PC-3 (cell line): ENCODE measurements at regions not wholly inside any gene's neighbourhood (a gene's known extent, or its start where the extent isn't known, plus 50 kb on each side); places are given as distances from the start of the nearest gene placed in this dataset.

Experiments used
- ATAC-seq: fragments of 200-7000 bp; cut with Tn5 transposase; 2 replicates; pipeline ENCODE4 v1.9.1; 2020; ENCODE audit warnings: mild to moderate bottlenecking, moderate library complexity
- BruUV-seq: library from RNA; stranded (reverse); fragments of 400-500 nt; replicated peaks from 2 replicates; lab custom pipeline; 2021; lab: Mats Ljungman, UMichigan
- CTCF ChIA-PET: fragments of 300-600 bp; sonication (Branson Sonifier 250); formaldehyde crosslinking; loops from one replicate; lab custom pipeline; 2022; ENCODE audit warnings: antibody characterized with exemption; lab: Charles Lee
- POLR2A ChIA-PET: fragments of 300-600 bp; sonication (Branson Sonifier 250); formaldehyde crosslinking; loops from one replicate; lab custom pipeline; 2022; ENCODE audit warnings: antibody characterized with exemption; ENCODE audit not compliant: unreplicated experiment; lab: Charles Lee
- DNase-seq: peaks from one replicate; pipeline ENCODE4 v3.0.0-alpha.2; 2015
- H2AFZ ChIP-seq: fragments of 300-600 bp; sonication (generic); 2 replicates; pipeline ENCODE4 v1.6.0; 2016; ENCODE audit warnings: antibody characterized with exemption, low read length
- H3F3A ChIP-seq: fragments of 300-600 bp; sonication (generic); one replicate; pipeline ENCODE4 v1.6.0; 2017; ENCODE audit warnings: antibody characterized with exemption, low read length, control low read depth, mild to moderate bottlenecking; ENCODE audit not compliant: unreplicated experiment
- H3K27ac ChIP-seq: fragments of 300-600 bp; sonication (generic); 2 replicates; pipeline ENCODE4 v1.5.1; 2016; ENCODE audit warnings: mild to moderate bottlenecking, low read length
- H3K27me3 ChIP-seq: fragments of 300-600 bp; sonication (generic); 2 replicates; pipeline ENCODE4 v1.6.1; 2016; ENCODE audit warnings: low read length, mixed read lengths
- H3K36me3 ChIP-seq: fragments of 300-600 bp; sonication (generic); 2 replicates; pipeline ENCODE4 v1.6.1; 2016; ENCODE audit warnings: low read depth, mixed run types, low read length, mixed read lengths
- H3K4me1 ChIP-seq: fragments of 300-600 bp; sonication (generic); 2 replicates; pipeline ENCODE4 v1.5.1; 2016; ENCODE audit warnings: low read length; ENCODE audit not compliant: insufficient read depth
- H3K4me2 ChIP-seq: fragments of 300-600 bp; sonication (generic); 2 replicates; pipeline ENCODE4 v1.6.0; 2016; ENCODE audit warnings: low read length
- H3K4me3 ChIP-seq: fragments of 300-600 bp; sonication (generic); 2 replicates; pipeline ENCODE4 v1.5.1; 2016; ENCODE audit warnings: mild to moderate bottlenecking, low read length, mixed read lengths
- H3K79me2 ChIP-seq: fragments of 300-600 bp; sonication (generic); 2 replicates; pipeline ENCODE4 v1.6.1; 2017; ENCODE audit warnings: low read length, mixed read lengths
- H3K9ac ChIP-seq: fragments of 300-600 bp; sonication (generic); 2 replicates; pipeline ENCODE4 v1.6.0; 2016; ENCODE audit warnings: mild to moderate bottlenecking, low read length
- H3K9me2 ChIP-seq: fragments of 300-600 bp; sonication (generic); replicated peaks from 2 replicates; pipeline ENCODE4 v1.6.1; 2016; ENCODE audit warnings: mixed run types, low read length, mixed read lengths
- H3K9me3 ChIP-seq: fragments of 300-600 bp; sonication (generic); 2 replicates; pipeline ENCODE4 v1.6.1; 2016; ENCODE audit warnings: low read length, mixed read lengths
- H4K20me1 ChIP-seq: fragments of 300-600 bp; sonication (generic); 2 replicates; pipeline ENCODE4 v1.6.1; 2016; ENCODE audit warnings: low read length, mixed read lengths
- EZH2 ChIP-seq: fragments of 300-600 bp; sonication (generic); IDR thresholded peaks from one replicate; pipeline ENCODE4 v1.6.1; 2017; ENCODE audit warnings: antibody characterized with exemption, mild to moderate bottlenecking, low read length; ENCODE audit not compliant: unreplicated experiment
- EZH2phosphoT487 ChIP-seq: fragments of 300-600 bp; sonication (generic); IDR thresholded peaks from 2 replicates; pipeline ENCODE4 v1.6.1; 2018; ENCODE audit warnings: mild to moderate bottlenecking, antibody characterized with exemption, low read length, borderline replicate concordance
- intact Hi-C: fragments of 100-400 bp; cut with micrococcal nuclease; formaldehyde crosslinking; loops from 2 replicates; pipeline ENCODE4 v1.9.0; 2023
- TF ChIP-seq, protein P1 (sequence below): fragments of 300-600 bp; sonication (generic); conservative IDR thresholded peaks from 2 replicates; pipeline ENCODE4 v1.5.1; 2017; ENCODE audit warnings: antibody characterized with exemption, low read depth, mild to moderate bottlenecking, low read length

DNA sequence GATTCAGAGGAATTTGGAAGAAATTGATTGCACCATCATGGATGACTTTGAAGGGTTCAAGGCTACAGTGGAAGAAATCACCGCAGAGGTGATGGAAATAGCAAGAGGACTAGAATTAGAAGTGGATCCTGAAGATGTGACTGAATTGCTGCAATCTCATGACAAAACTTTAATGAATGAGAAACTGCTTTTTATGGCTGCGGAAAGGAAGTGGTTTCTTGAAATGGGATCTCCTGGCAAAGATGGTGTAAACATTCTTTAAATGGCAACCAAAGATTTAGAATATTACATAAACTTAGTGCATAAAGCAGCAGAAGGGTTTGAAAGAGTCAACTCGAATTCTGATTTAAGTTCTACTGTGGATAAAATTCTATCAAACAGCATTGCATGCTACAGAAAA, 698.6 kb downstream of the PLA2G4A start:
- Histone ChIP-seq H3K4me1 (no peaks in the 10 kb centered on the region), H3K36me3 (no peaks in the 10 kb centered on the region), H4K20me1 (no peaks in the 10 kb centered on the region), H3K27me3 (no peaks in the 10 kb centered on the region), H3F3A (no peaks in the 10 kb centered on the region), H3K4me2 (no peak overlapping the region), H3K27ac (no peak overlapping the region), H3K9me3 (no peaks in the 10 kb centered on the region), H3K9ac (no peak overlapping the region), H3K4me3 (no peak overlapping the region), H3K9me2 (no peaks in the 10 kb centered on the region), H2AFZ (no peak overlapping the region), H3K79me2 (no peaks in the 10 kb centered on the region)
- ATAC-seq = no peak
- no peak for TF ChIP-seq EZH2
- no peak for TF ChIP-seq EZH2phosphoT487
- TF ChIP-seq, protein P1, sequence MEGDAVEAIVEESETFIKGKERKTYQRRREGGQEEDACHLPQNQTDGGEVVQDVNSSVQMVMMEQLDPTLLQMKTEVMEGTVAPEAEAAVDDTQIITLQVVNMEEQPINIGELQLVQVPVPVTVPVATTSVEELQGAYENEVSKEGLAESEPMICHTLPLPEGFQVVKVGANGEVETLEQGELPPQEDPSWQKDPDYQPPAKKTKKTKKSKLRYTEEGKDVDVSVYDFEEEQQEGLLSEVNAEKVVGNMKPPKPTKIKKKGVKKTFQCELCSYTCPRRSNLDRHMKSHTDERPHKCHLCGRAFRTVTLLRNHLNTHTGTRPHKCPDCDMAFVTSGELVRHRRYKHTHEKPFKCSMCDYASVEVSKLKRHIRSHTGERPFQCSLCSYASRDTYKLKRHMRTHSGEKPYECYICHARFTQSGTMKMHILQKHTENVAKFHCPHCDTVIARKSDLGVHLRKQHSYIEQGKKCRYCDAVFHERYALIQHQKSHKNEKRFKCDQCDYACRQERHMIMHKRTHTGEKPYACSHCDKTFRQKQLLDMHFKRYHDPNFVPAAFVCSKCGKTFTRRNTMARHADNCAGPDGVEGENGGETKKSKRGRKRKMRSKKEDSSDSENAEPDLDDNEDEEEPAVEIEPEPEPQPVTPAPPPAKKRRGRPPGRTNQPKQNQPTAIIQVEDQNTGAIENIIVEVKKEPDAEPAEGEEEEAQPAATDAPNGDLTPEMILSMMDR = no peak
- ChIA-PET CTCF (no interaction called here), POLR2A (no interaction called here)
- intact Hi-C loops = no loop called here
- no TSS peak for BruUV-seq
- no peak for DNase-seq

DNA sequence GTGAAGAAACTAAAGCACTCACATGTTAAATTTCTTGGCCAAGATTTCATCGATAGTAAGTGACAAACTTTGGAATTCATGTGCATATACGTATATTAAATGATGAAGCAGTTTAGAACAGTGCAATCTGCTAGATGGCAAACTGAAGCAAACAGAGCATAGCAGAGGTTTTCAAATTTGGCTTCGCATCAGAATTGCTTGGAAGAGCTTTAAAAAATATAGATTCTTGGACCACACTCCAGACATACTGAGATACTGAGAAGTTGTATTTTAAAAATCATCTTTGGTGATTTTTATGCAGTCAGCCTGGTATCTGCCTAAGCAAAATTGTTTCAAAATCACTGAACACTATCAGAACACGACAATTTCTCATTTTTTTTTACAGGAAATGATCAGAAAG, 709.2 kb downstream of the PLA2G4A start:
- Histone ChIP-seq H3K4me2 (no peak overlapping the region), H3K4me1 (no peaks in the 10 kb centered on the region), H3K79me2 (no peaks in the 10 kb centered on the region), H3K9ac (no peak overlapping the region), H4K20me1 (no peaks in the 10 kb centered on the region), H3K27ac (no peak overlapping the region), H2AFZ (no peak overlapping the region), H3F3A (no peaks in the 10 kb centered on the region), H3K9me3 (no peaks in the 10 kb centered on the region), H3K9me2 (no peaks in the 10 kb centered on the region), H3K4me3 (no peak overlapping the region), H3K27me3 (no peaks in the 10 kb centered on the region), H3K36me3 (no peaks in the 10 kb centered on the region)
- ATAC-seq (no peak), DNase-seq (no peak)
- ChIA-PET POLR2A (no interaction called here), CTCF (no interaction called here)
- TF ChIP-seq EZH2 (no peak), EZH2phosphoT487 (no peak)
- TF ChIP-seq, protein P1 = no peak
- intact Hi-C loops = no loop called here
- no TSS peak for BruUV-seq

DNA sequence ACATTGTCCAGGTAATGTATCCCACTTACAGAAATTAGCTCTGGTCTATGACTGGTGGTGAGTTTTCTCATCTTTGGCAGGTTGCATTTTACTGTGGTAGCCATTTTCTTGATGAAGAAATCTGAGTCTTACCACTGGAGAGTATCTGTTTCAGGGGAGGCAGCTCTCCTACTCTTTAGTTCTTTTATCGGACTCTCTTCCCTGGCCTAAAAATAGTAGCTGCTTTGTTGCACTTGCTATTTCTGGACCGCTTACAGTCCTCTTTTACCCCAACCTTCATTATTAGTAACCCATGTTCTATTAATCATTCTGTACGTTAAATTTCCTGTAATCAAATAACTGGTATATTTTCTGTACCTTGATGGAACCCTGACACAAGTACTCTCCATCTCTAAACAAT, 720.8 kb downstream of the PLA2G4A start:
- POLR2A ChIA-PET = no interaction called here
- CTCF ChIA-PET = no interaction called here
- TF ChIP-seq, protein P1 = no peak

More for the DNA sequence above, 720.8 kb downstream of the PLA2G4A start:
- no peaks in the 10 kb centered on the region for H3K79me2 ChIP-seq
- DNase-seq (no peak), ATAC-seq (no peak)
- H2AFZ ChIP-seq = no peak overlapping the region
- no peak overlapping the region for H3K27ac ChIP-seq
- no peak overlapping the region for H3K4me3 ChIP-seq
- no TSS peak for BruUV-seq
- intact Hi-C loops = no loop called here
- H3F3A ChIP-seq = no peaks in the 10 kb centered on the region
- H3K9me3 ChIP-seq = no peaks in the 10 kb centered on the region
- no peaks in the 10 kb centered on the region for H3K36me3 ChIP-seq
- H4K20me1 ChIP-seq = no peaks in the 10 kb centered on the region
- no peaks in the 10 kb centered on the region for H3K4me1 ChIP-seq
- no peaks in the 10 kb centered on the region for H3K27me3 ChIP-seq
- no peak overlapping the region for H3K9ac ChIP-seq
- no peaks in the 10 kb centered on the region for H3K9me2 ChIP-seq
- H3K4me2 ChIP-seq = no peak overlapping the region
